Fibroblast of the aortic adventitia (primary cell): ENCODE measurements at regions not wholly inside any gene's neighbourhood (a gene's known extent, or its start where the extent isn't known, plus 50 kb on each side); places are given as distances from the start of the nearest gene placed in this dataset.
"Not testable (repeated sequence)": the region's sequence is repeated elsewhere in the genome, so short reads cannot be mapped to it uniquely, and the experiment has no call there.

Source experiments
- DNase-seq: peaks from one replicate; pipeline ENCODE4 v3.0.0-alpha.2; 2010; ENCODE audit warnings: low read depth
- H3K4me3 ChIP-seq: 2 replicates; pipeline ENCODE4 v1.5.1; 2011; ENCODE audit warnings: low read depth, mild to moderate bottlenecking, control low read depth, low read length, moderate library complexity
- TF ChIP-seq, protein P1 (sequence below): IDR thresholded peaks from 2 replicates; pipeline ENCODE4 v1.5.1; 2011; ENCODE audit warnings: mild to moderate bottlenecking, low read length, control low read depth, inconsistent platforms; ENCODE audit not compliant: insufficient read depth

DNA sequence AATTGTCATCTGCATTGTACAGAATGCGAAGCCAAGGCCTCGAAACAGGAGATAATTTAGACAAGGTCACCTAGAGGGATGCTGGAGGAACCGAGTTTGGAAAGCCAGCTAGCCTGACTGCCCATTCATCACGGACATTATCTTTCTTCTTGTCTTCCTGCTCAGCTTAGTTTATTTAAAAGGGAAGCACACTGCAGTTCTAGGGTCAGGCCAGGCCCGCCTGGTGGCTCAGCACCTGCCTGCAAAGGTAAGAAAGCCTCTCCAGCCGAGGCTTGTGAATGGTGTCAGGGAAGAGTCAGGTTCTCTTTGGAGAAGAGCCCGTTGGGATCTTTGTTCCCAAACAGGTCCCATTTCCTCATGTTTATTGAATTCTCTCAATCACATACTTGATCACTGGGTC, 246.5 kb downstream of the BLID start:
- no peak overlapping the region for H3K4me3 ChIP-seq
- no peak for DNase-seq
- TF ChIP-seq, protein P1, sequence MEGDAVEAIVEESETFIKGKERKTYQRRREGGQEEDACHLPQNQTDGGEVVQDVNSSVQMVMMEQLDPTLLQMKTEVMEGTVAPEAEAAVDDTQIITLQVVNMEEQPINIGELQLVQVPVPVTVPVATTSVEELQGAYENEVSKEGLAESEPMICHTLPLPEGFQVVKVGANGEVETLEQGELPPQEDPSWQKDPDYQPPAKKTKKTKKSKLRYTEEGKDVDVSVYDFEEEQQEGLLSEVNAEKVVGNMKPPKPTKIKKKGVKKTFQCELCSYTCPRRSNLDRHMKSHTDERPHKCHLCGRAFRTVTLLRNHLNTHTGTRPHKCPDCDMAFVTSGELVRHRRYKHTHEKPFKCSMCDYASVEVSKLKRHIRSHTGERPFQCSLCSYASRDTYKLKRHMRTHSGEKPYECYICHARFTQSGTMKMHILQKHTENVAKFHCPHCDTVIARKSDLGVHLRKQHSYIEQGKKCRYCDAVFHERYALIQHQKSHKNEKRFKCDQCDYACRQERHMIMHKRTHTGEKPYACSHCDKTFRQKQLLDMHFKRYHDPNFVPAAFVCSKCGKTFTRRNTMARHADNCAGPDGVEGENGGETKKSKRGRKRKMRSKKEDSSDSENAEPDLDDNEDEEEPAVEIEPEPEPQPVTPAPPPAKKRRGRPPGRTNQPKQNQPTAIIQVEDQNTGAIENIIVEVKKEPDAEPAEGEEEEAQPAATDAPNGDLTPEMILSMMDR: no peak

DNA sequence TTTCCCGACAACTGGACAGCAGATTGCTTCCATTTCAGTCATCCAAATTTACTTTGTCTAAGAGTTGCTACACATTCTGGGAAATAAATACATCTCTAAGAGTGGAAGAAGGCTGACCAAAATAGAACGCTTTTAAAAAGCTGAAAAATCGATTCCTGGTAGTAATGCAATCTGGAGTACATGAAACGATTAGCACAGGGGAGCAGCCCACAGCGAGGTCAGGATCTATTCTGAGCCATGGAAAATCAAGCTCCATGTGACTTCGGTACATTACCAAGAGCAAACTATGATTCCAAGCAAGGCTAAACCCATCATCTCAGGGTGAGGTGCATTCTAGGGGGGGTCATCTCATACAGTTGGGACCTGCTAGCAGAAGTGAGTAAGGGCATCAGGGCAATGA, 249.3 kb downstream of the BLID start:
- TF ChIP-seq, protein P1: no peak
- DNase-seq: no peak

DNA sequence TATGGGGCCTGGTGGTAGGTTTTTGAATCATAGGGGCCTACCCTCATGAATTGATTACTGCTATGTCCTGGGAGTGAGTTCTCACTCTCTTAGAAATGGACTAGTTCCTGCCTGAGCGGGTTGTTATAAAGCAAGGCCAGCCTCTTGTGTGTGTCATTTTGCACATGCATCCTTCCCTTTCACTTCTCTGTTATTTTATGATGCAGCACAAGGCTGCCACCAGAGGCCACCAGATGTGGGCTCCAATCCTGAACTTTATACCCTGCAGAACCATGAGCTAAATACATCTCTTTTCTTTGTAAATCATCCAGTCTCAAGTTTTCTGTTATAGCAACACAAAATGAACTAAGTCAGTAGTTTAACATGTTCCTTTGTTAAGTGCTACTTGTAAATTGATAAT, 251.4 kb downstream of the BLID start:
- DNase-seq: no peak
- H3K4me3 ChIP-seq: no peak overlapping the region

More for the DNA sequence above, 249.3 kb downstream of the BLID start:
- no peak overlapping the region for H3K4me3 ChIP-seq

DNA sequence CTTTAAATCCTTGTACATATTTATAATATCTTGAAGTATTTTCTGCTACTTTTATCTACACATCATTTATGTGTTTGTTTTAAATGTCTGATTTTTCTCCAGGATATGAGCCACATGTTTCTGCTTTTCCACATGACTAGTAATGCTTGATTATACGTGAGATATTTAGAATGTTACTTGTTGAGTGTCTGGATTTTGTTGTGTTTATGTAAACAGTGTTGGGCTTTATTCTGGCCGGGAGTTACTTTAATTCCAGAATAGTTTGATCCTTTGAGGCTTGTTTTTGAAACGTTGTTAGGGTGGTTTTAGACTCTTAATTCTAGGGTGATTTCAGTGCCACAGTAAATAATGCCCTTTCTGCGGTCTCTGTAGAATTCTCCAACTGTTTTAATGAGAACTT, 252.9 kb downstream of the BLID start:
- TF ChIP-seq, protein P1: no peak
- no peak overlapping the region for H3K4me3 ChIP-seq
- no peak for DNase-seq

More for the DNA sequence above, 251.4 kb downstream of the BLID start:
- TF ChIP-seq, protein P1: no peak

DNA sequence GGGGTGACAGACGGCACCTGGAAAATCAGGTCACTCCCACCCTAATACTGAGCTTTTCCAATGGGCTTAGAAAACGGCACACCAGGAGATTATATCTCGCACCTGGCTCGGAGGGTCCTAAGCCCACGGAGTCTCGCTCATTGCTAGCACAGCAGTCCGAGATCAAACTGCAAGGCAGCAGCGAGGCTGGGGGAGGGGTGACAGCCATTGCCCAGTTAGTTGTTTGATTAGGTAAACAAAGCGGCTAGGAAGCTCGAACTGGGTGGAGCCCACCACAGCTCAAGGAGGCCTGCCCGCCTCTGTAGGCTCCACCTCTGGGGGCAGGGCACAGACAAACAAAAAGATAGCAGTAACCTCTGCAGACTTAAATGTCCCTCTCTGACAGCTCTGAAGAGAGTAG, 260.9 kb downstream of the BLID start:
- DNase-seq, H3K4me3 ChIP-seq: not testable (repeated sequence)

DNA sequence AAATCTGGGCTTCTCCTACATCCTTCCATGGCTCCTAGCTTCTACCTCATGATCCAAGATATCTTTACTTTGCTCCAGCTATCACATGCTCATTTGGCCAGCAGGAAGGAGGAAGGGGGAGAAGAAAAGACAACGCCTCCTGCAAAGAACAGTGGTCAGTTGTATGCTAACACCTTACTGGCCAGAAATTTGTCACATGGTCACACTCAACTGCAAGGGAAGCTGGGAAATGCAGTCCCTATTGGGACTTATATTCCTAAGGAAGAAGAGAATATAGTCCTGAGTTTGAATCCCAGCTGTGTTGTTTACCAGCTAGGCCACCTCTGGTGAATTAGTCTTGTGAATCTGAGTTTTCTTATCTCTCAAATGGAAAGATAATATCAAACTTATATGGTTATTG, 272.0 kb downstream of the BLID start:
- TF ChIP-seq, protein P1: no peak

DNA sequence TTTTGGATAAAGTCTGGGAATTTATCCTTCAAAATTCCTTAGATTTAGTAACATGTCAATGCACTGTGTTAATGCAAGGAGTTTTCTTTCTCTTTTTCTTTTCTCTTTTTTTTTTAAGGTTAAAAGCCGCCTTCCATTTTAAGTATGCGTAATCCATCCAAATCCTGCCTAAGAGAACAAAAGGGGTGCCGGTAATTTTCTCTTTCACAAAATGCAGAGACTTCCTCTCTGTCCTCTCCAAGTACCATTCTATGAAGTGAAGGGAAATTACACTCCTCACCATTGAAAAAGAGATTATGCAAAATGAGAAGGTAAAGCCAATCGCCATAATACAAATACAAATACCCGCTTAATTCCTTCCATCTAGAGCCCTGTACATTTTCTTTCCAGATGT, 273.8 kb downstream of the BLID start:
- TF ChIP-seq, protein P1: no peak
- no peak overlapping the region for H3K4me3 ChIP-seq
- no peak for DNase-seq

More for the DNA sequence above, 272.0 kb downstream of the BLID start:
- no peak for DNase-seq
- H3K4me3 ChIP-seq: no peak overlapping the region
